ENCODE measurements at regions not wholly inside any gene's neighbourhood (a gene's known extent, or its start where the extent isn't known, plus 50 kb on each side); places are given as distances from the start of the nearest gene placed in this dataset.

DNA sequence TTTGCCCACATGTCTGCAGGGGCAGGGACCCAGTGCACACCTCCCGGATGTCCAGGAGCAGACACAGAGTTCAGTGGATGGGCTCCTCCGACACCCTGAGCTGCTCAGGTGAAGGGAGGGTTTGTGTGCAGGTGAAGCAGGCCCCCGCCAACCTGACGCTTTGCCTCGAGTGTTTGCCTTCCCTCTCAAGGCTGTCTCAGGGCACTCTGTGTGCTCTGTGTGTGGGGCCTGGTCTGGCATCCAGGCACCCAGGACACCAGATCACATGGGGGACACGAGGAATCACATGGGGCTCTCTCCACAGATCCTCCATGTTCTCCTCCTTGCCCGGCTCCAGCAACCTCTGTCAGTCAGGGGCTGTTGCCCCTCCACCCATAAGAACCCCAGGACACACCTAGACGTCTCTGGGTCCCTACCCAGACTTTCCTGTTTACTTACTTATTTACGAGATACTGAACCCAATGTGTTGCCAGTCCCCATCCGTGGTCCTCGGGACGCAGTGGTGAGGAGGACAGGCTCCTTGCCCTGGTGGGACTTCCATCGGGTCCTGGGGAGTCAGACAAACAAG lies 99.5 kb downstream of the HTR5A start:
- no peak for TF ChIP-seq FOXP2 (optimal IDR thresholded peaks at IDR 0.05; ENCODE audit: control extremely low read depth, extremely low read length, insufficient read depth)
- TF ChIP-seq POLR2AphosphoS5 (IDR thresholded peaks at IDR 0.05; ENCODE audit: borderline replicate concordance, low read depth, low read length), result no peak
- TF ChIP-seq EZH2 (IDR thresholded peaks at IDR 0.05), result no peak
- DNase-seq (ENCODE audit: low read depth, low spot score), result no peak

GRCh38 chr7:155170331-155170730 lies 100.2 kb downstream of the HTR5A start:
- TF ChIP-seq FOXP2 (optimal IDR thresholded peaks at IDR 0.05; ENCODE audit: control extremely low read depth, extremely low read length, insufficient read depth) (no peak), EZH2 (IDR thresholded peaks at IDR 0.05) (no peak), POLR2AphosphoS5 (IDR thresholded peaks at IDR 0.05; ENCODE audit: borderline replicate concordance, low read depth, low read length) (no peak)
- H3K9ac ChIP-seq (ENCODE audit: insufficient read length), result no peak overlapping the region
- no peak for DNase-seq (ENCODE audit: low read depth, low spot score)
- H3K36me3 ChIP-seq (ENCODE audit: insufficient read depth, low read length), result no peaks in the 10 kb centered on the region
- H3K4me3 ChIP-seq, result no peak overlapping the region
- H3K9me3 ChIP-seq (ENCODE audit: low read depth, low read length), result no peaks in the 10 kb centered on the region
- no peak overlapping the region for H3K27ac ChIP-seq

More for the DNA sequence above, 99.5 kb downstream of the HTR5A start:
- H3K9ac ChIP-seq (ENCODE audit: insufficient read length), result no peak overlapping the region
- H3K36me3 ChIP-seq (ENCODE audit: insufficient read depth, low read length), result no peaks in the 10 kb centered on the region
- H3K27ac ChIP-seq, result no peak overlapping the region
- no peak overlapping the region for H3K4me3 ChIP-seq
- no peaks in the 10 kb centered on the region for H3K9me3 ChIP-seq (ENCODE audit: low read depth, low read length)

GRCh38 chr7:155172141-155172540 lies 102.0 kb downstream of the HTR5A start:
- Histone ChIP-seq H3K4me3 (no peak overlapping the region), H3K9ac (ENCODE audit: insufficient read length) (no peak overlapping the region), H3K9me3 (ENCODE audit: low read depth, low read length) (no peaks in the 10 kb centered on the region), H3K36me3 (ENCODE audit: insufficient read depth, low read length) (no peaks in the 10 kb centered on the region), H3K27ac (no peak overlapping the region)
- no peak for DNase-seq (ENCODE audit: low read depth, low spot score)
- TF ChIP-seq POLR2AphosphoS5 (IDR thresholded peaks at IDR 0.05; ENCODE audit: borderline replicate concordance, low read depth, low read length), result no peak
- TF ChIP-seq EZH2 (IDR thresholded peaks at IDR 0.05), result no peak
- TF ChIP-seq FOXP2 (optimal IDR thresholded peaks at IDR 0.05; ENCODE audit: control extremely low read depth, extremely low read length, insufficient read depth), result no peak

DNA sequence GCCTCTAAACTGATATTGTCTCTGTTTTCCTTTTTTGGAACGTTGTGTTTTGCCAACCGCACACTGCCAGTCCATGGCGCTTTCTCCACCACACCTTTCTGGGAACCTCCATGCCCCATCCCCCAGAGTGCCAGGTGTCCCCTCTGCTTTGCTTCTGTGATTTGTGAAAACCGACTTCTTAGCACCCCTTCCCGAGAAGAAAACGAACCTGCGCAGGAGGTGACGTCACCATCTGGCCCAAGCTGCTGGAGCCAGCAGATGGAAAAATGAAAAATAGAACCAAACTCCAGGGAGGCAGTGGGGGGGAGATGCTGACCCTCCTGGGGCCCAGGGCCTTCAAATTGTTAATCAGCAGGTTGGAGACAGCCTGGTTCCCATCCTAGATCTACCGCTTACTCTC lies 103.8 kb downstream of the HTR5A start:
- no peak for DNase-seq (ENCODE audit: low read depth, low spot score)
- TF ChIP-seq EZH2 (IDR thresholded peaks at IDR 0.05) (no peak), POLR2AphosphoS5 (IDR thresholded peaks at IDR 0.05; ENCODE audit: borderline replicate concordance, low read depth, low read length) (no peak), FOXP2 (optimal IDR thresholded peaks at IDR 0.05; ENCODE audit: control extremely low read depth, extremely low read length, insufficient read depth) (no peak)
- Histone ChIP-seq H3K4me3 (no peak overlapping the region), H3K36me3 (ENCODE audit: insufficient read depth, low read length) (no peaks in the 10 kb centered on the region), H3K9me3 (ENCODE audit: low read depth, low read length) (no peaks in the 10 kb centered on the region), H3K9ac (ENCODE audit: insufficient read length) (no peak overlapping the region), H3K27ac (no peak overlapping the region)

DNA sequence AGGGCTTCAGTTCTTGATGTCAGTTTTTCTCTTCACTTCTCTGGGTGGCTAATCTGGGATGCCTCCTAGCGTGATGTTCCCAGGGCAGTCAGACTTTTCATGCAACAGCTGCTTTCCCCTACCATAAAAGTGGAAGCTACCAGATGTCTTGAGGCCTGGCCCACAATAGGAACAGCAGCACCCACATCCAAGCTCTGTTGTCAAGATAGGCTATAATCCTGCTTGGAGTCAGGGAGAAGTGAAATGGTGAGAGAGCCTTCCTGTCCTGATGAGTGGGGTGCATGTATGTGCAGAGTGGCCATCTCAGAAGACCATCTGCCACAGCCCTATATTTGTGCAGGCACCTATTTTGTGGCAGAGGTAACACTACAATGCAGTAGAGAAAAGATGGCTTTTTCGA lies 108.0 kb downstream of the HTR5A start:
- H3K9ac ChIP-seq (ENCODE audit: insufficient read length), result no peak overlapping the region
- TF ChIP-seq EZH2 (IDR thresholded peaks at IDR 0.05) (no peak), FOXP2 (optimal IDR thresholded peaks at IDR 0.05; ENCODE audit: control extremely low read depth, extremely low read length, insufficient read depth) (no peak), POLR2AphosphoS5 (IDR thresholded peaks at IDR 0.05; ENCODE audit: borderline replicate concordance, low read depth, low read length) (no peak)
- H3K4me3 ChIP-seq, result no peak overlapping the region
- H3K27ac ChIP-seq, result no peak overlapping the region
- no peak for DNase-seq (ENCODE audit: low read depth, low spot score)
- no peaks in the 10 kb centered on the region for H3K9me3 ChIP-seq (ENCODE audit: low read depth, low read length)
- no peaks in the 10 kb centered on the region for H3K36me3 ChIP-seq (ENCODE audit: insufficient read depth, low read length)

- Histone ChIP-seq H3K27ac (no peak overlapping the region), H3K9me3 (ENCODE audit: low read depth, low read length) (peaks cover 5% of the 10 kb centered on the region), H3K9ac (ENCODE audit: insufficient read length) (no peak overlapping the region)
Measured at GRCh38 chr7:155181768-155182167, 111.6 kb downstream of the HTR5A start.

GRCh38 chr7:155182406-155182970 lies 112.4 kb downstream of the HTR5A start:
- Histone ChIP-seq H3K9ac (ENCODE audit: insufficient read length) (no peak overlapping the region), H3K36me3 (ENCODE audit: insufficient read depth, low read length) (no peaks in the 10 kb centered on the region), H3K9me3 (ENCODE audit: low read depth, low read length) (peaks cover 5% of the 10 kb centered on the region), H3K4me3 (no peak overlapping the region), H3K27ac (no peak overlapping the region)
- TF ChIP-seq EZH2 (IDR thresholded peaks at IDR 0.05) (no peak), FOXP2 (optimal IDR thresholded peaks at IDR 0.05; ENCODE audit: control extremely low read depth, extremely low read length, insufficient read depth) (no peak), POLR2AphosphoS5 (IDR thresholded peaks at IDR 0.05; ENCODE audit: borderline replicate concordance, low read depth, low read length) (no peak)
- DNase-seq (ENCODE audit: low read depth, low spot score), result no peak

More at GRCh38 chr7:155181768-155182167, 111.6 kb downstream of the HTR5A start:
- Histone ChIP-seq H3K4me3 (no peak overlapping the region), H3K36me3 (ENCODE audit: insufficient read depth, low read length) (no peaks in the 10 kb centered on the region)
- no peak for DNase-seq (ENCODE audit: low read depth, low spot score)
- TF ChIP-seq FOXP2 (optimal IDR thresholded peaks at IDR 0.05; ENCODE audit: control extremely low read depth, extremely low read length, insufficient read depth) (no peak), POLR2AphosphoS5 (IDR thresholded peaks at IDR 0.05; ENCODE audit: borderline replicate concordance, low read depth, low read length) (no peak), EZH2 (IDR thresholded peaks at IDR 0.05) (no peak)

DNA sequence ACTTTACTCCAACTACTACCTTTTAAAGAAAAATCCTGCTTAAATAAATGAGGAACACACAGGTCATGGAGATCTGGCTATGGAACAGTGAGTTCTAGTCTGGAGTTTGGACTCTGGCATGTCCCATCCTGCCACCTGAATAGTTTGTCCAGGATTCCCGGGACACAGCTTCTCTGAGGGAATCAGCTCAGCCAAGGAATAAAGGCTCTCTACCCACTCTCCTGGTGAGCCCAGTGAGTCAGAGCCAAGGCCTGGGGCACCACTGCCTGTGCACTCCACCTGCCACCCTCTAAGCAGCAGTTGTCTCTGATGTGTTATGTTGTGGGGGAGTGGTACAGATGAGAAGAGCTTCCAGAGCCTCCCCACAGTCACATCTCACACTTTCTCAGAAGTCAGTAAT lies 113.5 kb downstream of the HTR5A start:
- no peak for DNase-seq (ENCODE audit: low read depth, low spot score)
- Histone ChIP-seq H3K9ac (ENCODE audit: insufficient read length) (no peak overlapping the region), H3K36me3 (ENCODE audit: insufficient read depth, low read length) (no peaks in the 10 kb centered on the region), H3K27ac (no peak overlapping the region), H3K9me3 (ENCODE audit: low read depth, low read length) (peaks cover 5% of the 10 kb centered on the region), H3K4me3 (no peak overlapping the region)
- TF ChIP-seq POLR2AphosphoS5 (IDR thresholded peaks at IDR 0.05; ENCODE audit: borderline replicate concordance, low read depth, low read length) (no peak), FOXP2 (optimal IDR thresholded peaks at IDR 0.05; ENCODE audit: control extremely low read depth, extremely low read length, insufficient read depth) (no peak), EZH2 (IDR thresholded peaks at IDR 0.05) (no peak)

DNA sequence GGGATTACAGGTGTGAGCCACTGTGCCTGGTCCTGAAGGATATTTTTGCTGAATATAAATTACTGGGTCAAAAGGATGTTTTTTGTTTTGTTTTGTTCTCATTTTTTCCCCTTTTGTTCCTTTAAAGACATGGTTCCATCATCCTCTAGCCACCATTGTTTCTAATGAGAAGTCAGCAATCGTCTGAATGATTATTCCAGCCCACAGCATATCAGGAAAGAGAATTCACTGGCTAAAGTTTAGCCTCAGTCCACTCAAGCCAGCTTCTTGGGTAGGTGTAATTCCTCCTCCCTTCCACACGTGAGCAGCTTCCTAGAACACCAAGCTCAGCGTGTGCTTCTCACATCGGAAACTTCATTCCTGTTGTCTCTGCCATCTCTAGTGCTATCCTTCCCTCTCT lies 112.8 kb upstream of the INSIG1 start:
- Histone ChIP-seq H3K9ac (ENCODE audit: insufficient read length) (no peak overlapping the region), H3K36me3 (ENCODE audit: insufficient read depth, low read length) (no peaks in the 10 kb centered on the region), H3K27ac (no peak overlapping the region), H3K4me3 (no peak overlapping the region), H3K9me3 (ENCODE audit: low read depth, low read length) (peaks cover 5% of the 10 kb centered on the region)
- TF ChIP-seq POLR2AphosphoS5 (IDR thresholded peaks at IDR 0.05; ENCODE audit: borderline replicate concordance, low read depth, low read length) (no peak), EZH2 (IDR thresholded peaks at IDR 0.05) (no peak), FOXP2 (optimal IDR thresholded peaks at IDR 0.05; ENCODE audit: control extremely low read depth, extremely low read length, insufficient read depth) (no peak)
- DNase-seq (ENCODE audit: low read depth, low spot score), result no peak

Measured in SK-N-MC (cell line).